ENCODE measurements at regions not wholly inside any gene's neighbourhood (a gene's known extent, or its start where the extent isn't known, plus 50 kb on each side); places are given as distances from the start of the nearest gene placed in this dataset.

DNA sequence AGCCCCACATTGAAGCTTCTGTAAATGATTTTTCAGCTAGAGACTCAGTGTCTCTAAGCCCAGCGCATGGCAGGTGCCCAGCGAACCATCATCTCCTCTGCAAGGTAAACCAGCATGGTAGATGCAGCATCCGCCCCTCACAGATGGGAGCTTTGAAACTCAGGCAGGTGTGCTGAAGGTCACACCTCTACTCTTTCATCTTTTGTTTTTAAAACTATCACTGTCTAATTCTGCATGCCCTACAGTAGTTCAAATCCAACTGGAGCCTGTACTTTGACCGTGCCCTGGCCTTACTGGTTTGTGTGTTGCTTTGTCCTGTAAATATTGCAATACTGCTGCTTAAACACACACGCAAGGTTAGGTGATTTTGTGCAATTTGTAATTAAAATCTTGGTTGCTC is 831.1 kb downstream of the GALR1 start:
- TF ChIP-seq, protein P1, sequence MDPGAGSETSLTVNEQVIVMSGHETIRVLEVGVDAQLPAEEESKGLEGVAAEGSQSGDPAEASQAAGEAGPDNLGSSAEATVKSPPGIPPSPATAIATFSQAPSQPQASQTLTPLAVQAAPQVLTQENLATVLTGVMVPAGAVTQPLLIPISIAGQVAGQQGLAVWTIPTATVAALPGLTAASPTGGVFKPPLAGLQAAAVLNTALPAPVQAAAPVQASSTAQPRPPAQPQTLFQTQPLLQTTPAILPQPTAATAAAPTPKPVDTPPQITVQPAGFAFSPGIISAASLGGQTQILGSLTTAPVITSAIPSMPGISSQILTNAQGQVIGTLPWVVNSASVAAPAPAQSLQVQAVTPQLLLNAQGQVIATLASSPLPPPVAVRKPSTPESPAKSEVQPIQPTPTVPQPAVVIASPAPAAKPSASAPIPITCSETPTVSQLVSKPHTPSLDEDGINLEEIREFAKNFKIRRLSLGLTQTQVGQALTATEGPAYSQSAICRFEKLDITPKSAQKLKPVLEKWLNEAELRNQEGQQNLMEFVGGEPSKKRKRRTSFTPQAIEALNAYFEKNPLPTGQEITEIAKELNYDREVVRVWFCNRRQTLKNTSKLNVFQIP (CRISPR knock-in tag; IDR thresholded peaks at IDR 0.05; ENCODE audit: borderline replicate concordance, low read depth): no peak
- TF ChIP-seq GLIS3 (CRISPR knock-in tag; IDR thresholded peaks at IDR 0.05) (no peak), ZFP3 (CRISPR knock-in tag; IDR thresholded peaks at IDR 0.05) (no peak), ZFP30 (CRISPR knock-in tag; IDR thresholded peaks at IDR 0.05) (no peak)
